HG03442 (cell line): ENCODE measurements at regions not wholly inside any gene's neighbourhood (a gene's known extent, or its start where the extent isn't known, plus 50 kb on each side); places are given as distances from the start of the nearest gene placed in this dataset.

Experiments
- ATAC-seq: cut with Tn5 transposase; IDR thresholded peaks from one replicate; pipeline ENCODE4 v1.9.1; 2021; ENCODE audit warnings: mild to moderate bottlenecking, moderate library complexity; ENCODE audit not compliant: unreplicated experiment

DNA sequence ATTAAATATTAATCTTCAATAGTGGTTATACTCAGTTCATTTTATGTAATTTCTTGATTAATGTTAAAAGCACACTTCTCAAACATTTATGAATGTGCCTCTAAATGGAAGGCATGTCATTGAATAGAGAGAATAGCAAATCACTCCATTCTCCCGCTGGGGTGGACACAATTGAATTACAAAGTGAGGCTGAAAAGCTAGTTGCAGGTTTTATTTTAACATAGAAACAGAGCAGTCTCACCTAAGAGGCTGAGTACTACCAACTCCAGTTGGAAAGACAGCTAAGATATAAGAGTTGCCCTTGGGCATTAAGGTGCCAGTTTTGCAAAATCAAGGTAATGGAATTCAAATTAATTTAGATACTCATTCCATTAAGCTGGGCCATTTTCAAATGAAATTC is 147.2 kb downstream of the PCSK1 start:
- ATAC-seq, result no peak

DNA sequence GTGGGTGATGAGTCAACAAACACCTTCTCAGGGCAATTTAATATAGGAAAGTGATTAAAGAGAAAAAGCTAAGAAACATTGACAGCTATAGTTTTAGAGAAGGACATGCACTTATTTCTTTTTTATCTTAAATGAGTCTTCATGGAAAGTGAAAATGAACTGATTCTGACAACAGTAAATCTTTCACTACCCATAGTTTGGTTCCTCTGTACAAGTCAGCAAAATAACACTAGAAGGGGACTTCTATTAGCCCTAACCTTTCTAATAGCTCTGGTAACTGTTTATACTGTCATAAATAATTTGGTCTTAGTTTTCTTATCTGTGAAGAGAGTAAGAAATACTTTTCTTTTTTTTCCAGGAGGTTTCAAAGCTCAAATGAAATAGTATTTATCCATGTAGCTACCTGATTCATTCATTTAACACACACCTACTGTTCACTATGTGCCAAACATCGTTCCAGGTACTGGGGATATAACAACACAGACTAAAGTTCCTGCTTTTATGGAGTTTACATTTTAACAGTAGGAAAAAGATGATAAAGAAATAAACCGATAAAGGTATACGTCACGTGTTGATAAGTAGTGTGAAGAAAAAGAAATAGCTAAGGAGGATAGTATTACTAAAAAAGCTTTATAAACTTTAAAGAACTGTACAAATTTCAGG is 148.2 kb downstream of the PCSK1 start:
- ATAC-seq, result no peak

DNA sequence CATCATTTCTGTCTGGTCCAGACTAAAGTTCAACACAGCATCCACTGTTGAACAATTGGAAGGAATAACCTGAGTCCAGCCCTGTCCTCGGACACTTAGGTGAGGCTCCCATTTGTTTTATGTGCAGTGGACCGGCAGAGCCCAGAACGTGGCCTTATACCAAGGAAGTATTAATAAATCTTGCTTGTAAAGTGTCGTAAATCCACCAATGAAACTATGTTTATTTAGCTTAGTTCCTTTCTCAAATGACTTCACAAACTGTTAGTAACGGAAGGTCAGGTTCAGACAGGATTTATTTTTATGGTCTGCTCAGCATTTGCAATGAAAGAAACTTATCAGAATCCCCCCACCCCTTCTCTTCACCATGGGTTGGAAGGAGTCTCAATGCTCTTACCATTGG is 149.5 kb downstream of the PCSK1 start:
- no peak for ATAC-seq

- ATAC-seq, result no peak
Observed at GRCh38 chr5:96282020-96282419, 151.0 kb downstream of the PCSK1 start.

DNA sequence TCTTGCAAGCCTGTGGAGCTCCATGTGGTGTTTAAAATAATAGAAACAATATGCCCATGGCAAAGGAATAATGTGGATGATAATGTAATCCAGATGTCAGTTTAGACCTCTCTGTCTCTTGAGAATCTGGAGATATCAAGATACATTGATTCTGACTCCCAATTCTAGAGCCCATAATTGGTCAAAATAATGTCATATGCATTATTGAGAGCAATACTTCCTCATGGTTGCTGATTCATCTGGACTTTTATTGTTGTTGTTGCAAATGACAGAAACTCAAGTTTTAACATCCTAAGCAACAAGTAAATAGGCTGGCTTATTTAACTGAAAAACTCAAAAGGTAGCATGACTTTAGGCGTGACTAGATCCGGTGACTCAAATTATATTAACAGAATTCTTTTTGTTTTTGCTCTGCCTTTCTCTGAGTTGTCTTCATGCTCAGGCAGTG is 152.1 kb downstream of the PCSK1 start:
- no peak for ATAC-seq

GRCh38 chr5:96279801-96280542 is 153.1 kb downstream of the PCSK1 start:
- peak; percentile 94 for ATAC-seq

DNA sequence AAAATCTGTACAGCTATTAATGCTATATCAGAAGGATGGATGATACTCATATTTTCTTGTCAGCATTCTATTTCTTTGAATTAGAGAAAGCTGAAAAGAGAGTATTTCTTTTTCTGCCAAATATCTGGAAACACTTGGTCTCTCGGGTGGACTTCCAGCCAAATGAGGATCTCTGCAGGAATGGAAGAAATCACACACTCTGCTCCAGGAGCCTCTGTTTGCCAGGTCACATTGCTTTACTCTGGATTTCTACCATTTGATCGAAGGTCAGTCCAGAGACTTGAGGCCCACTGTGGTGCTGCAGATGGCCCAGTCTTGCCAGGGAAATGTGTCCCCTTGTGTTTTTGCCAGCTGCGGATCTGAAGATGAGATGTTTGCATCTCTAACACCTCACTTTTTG is 154.1 kb downstream of the PCSK1 start:
- ATAC-seq, result no peak

- no peak for ATAC-seq
Observed at GRCh38 chr5:96275051-96275450, 158.0 kb downstream of the PCSK1 start.

GRCh38 chr5:96265487-96265886 is 167.6 kb downstream of the PCSK1 start:
- no peak for ATAC-seq

- ATAC-seq, result no peak
Observed at GRCh38 chr5:96264047-96264446, 169.0 kb downstream of the PCSK1 start.

GRCh38 chr5:96262105-96262504 is 170.9 kb downstream of the PCSK1 start:
- ATAC-seq, result no peak

GRCh38 chr5:96260009-96260408 is 173.0 kb downstream of the PCSK1 start:
- no peak for ATAC-seq

GRCh38 chr5:96259151-96259772 is 173.8 kb downstream of the PCSK1 start:
- ATAC-seq, result no peak

DNA sequence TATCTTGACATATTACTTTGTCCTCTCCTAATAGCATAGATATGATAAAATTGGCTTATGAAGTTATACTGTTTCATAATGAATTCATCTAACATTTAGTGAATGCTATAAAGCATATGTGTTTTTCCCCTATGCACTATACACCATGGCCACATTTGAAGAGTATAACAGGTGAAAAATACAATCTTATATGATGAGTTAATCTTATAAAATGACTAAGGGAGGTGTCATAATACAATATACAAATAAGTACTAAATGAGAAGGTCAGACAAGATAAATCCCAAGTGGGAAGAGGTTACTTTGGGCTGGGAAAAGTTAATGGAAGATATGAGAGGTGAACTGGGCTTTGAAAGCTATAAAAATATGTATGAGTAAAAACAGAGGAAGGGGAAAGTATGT is 174.4 kb downstream of the PCSK1 start:
- no peak for ATAC-seq

DNA sequence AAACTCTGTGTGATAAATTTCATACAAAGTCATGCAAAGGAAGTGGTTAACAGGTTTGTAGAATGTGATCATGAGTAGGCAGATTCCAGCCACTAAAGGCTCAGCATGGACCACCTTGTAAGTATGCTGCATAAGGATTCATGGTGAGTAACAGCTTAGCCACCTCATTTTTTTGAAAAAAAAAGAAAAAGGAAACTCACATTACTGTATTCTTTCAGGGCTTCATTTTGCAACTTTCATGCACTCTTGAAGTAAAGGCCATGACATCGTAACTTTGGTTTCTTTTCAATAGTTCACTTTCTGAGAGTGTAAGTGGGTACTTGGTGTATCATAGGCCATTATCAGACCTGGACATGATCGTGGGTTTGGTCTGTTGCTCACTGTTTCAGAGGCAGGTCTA is 175.1 kb downstream of the PCSK1 start:
- ATAC-seq, result no peak

DNA sequence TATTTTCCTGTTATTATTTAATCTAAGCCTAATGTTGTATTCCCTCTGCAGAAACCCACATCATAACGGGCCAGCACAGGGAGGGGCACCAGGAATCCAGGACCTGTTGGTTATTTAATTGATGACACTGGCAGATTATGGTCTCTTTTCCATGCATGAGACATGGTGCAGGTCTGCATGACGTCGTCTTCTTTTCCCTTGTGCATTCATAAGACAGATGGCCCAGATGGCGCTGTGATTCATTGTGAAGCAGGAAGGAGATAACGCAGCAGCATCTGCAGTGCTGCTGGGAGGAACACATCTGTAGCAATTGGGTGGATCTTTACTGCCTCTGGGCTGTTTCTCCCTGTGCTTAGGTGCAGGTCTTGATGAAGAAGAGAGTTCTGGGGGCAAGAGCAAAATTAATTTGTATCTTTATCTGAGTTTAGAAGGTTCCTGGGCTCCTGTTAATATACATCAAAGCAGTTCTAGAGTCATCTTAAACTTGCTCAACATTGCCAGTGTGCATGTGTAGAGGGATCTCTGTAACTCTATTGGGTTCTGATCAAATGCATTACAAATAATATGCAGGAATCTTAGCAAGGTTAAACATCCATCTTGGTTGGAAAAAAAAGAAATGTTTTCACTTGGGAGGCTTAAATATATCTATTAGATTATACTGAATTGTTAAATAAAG is 176.1 kb downstream of the PCSK1 start:
- peak; percentile 78 for ATAC-seq

DNA sequence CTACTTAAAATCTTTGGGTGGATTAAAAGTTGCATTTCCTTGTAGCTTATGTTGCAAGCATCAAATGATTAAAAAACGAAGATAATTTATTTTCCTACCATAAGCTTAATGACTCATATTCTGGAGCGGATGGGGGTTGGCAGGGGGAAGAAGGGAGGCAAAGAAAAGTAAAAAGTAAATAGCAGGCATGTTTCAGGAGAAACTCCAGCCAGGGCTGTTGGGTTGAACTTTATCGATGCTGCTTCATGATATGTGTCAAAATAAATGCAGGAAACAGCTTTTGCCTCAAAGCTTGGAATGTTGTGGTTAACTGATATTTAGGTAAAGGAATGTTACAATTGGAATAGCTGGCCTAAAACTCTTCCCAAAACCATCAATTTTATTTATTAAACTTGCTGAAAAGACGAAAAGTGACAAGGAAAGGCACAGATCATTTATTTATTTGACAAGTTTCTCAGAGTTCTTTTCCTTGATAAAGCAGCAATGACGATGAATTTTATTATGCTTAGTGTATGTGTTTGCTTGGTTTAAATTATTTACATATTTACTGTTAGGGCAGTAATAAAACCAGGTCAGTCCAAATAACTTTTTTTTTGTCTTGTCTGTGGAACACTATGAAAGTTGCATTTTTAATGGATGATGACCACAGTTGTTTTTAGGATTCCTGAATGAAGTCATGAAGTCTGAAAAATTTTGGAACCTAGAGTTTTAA is 177.9 kb downstream of the PCSK1 start:
- no peak for ATAC-seq

DNA sequence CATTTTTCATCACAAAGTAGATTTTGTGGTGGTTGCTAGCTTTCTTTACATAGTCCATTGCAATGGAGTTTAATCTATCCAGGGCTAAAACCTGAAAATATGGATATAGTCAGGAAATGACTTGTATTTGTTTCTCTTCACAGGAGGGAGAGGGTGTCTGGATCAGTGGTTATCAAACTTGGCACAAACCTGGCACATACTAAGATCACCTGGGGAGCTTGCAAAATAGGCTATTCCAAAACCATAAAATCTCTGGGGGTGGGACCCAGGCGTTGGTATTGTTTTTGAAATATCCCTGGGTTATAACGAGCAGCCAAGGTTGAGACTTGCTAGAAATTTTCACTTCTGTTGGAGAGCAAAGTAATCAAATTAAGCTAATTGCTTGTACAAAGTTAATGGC is 179.9 kb downstream of the PCSK1 start:
- ATAC-seq, result no peak

- ATAC-seq, result no peak
Observed at GRCh38 chr5:96252596-96252995, 180.5 kb downstream of the PCSK1 start.

DNA sequence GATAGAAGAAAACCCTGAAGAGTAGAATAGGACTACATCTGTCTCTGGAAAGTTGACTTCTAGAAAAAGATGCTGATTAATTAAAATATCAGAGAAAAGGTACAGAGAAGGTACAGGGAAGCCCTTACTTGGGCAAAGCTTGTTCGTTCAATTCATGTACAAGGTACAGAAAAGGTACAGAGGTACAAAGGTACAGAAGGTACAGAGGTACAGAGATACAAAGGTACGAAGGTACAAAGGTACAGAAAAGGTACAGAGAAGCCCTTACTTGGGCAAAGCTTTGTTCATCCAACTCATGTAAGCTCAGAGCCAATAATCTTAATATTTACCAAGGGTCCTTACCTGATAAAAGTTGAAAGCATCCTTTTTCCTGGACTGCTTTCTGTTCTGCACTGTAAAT is 182.3 kb downstream of the PCSK1 start:
- ATAC-seq, result no peak

DNA sequence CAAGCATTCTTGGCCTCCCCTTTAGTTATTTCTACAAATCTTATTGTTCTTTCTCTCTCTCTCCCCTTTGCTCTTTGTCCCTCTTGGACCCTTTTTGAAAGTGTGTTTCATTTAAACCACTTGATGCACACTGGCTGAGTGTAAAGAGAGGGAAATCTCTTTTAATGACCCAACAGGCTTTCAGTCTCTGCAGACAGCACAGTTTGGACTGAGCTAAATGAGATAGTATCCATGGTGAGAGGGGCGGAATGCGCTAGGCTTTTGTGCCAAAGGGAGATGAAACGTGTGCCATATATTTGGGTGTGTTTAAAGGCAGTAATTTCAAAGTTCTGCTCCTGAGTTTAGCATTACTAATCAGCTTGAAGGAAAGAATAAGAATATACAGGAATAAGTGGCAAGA is 184.9 kb downstream of the PCSK1 start:
- no peak for ATAC-seq
